Nephron (organoid): ENCODE measurements at regions not wholly inside any gene's neighbourhood (a gene's known extent, or its start where the extent isn't known, plus 50 kb on each side); places are given as distances from the start of the nearest gene placed in this dataset.

Source experiments
- H3K27ac Mint-ChIP-seq, 3 experiments: 2 replicates each; pipeline ENCODE4 v1.8.0; 2020; ENCODE audit warnings: mixed read lengths in 3 of 3, mild to moderate bottlenecking in 2 of 3, moderate library complexity in 1 of 3
- H3K27me3 Mint-ChIP-seq: 2 replicates; pipeline ENCODE4 v1.8.0; 2021; ENCODE audit warnings: low read depth, mild to moderate bottlenecking, moderate library complexity, mixed read lengths
- H3K36me3 Mint-ChIP-seq: 2 replicates; pipeline ENCODE4 v1.8.0; 2020; ENCODE audit warnings: low read depth, mixed read lengths
- H3K4me1 Mint-ChIP-seq: 2 replicates; pipeline ENCODE4 v1.8.0; 2020; ENCODE audit warnings: mixed read lengths
- H3K4me3 Mint-ChIP-seq, 3 experiments: 2 replicates each; pipeline ENCODE4 v1.8.0; 2020; ENCODE audit warnings: mild to moderate bottlenecking in 3 of 3, mixed read lengths in 3 of 3, moderate library complexity in 2 of 3
- H3K9me3 Mint-ChIP-seq: 2 replicates; pipeline ENCODE4 v1.8.0; 2020; ENCODE audit warnings: mixed read lengths
- TF ChIP-seq, protein P1 (sequence below), 3 experiments: fragments of 200-600 bp; sonication (generic); IDR thresholded peaks; one replicate each; pipeline ENCODE4 v1.5.0; 2021; ENCODE audit warnings: antibody characterized with exemption in 3 of 3; ENCODE audit not compliant: unreplicated experiment in 3 of 3

DNA sequence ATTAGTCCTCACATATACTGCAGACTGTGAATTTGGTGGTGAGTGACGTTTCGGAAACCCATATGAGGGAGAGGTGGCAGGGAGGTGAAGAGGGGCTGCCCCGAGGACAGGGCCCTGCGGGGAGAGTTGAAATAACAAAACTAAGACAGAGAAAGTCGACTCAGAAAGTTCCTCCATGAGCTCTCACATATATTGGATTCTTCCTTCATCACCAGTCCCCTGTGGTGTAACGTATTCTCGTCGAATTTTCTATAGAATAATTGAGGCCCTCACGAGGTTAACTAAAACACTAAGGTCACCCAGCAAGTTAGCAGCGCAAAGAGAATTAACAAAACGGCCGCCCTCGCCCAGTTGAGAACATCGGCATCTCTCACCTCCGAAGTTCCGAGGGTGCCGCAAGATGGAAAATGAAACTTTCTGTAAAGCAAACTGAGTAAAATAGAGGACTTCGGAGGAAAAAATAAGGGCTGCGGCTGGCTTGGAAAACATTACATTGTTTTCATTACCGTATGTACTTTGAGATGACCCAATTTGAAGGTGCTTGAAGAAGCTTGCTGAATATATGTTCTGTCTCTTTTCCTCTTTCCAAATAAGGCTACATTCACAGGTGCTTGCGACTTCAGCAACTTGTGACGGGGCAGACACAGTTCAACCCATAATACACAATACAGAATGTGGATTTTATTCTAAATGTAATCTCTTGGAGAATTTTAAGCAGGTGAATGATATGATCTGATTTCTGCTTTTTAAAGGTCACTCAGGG, 490.9 kb upstream of the JARID2 start:
- H3K27ac Mint-ChIP-seq, result no peak overlapping the region
- TF ChIP-seq, protein P1, sequence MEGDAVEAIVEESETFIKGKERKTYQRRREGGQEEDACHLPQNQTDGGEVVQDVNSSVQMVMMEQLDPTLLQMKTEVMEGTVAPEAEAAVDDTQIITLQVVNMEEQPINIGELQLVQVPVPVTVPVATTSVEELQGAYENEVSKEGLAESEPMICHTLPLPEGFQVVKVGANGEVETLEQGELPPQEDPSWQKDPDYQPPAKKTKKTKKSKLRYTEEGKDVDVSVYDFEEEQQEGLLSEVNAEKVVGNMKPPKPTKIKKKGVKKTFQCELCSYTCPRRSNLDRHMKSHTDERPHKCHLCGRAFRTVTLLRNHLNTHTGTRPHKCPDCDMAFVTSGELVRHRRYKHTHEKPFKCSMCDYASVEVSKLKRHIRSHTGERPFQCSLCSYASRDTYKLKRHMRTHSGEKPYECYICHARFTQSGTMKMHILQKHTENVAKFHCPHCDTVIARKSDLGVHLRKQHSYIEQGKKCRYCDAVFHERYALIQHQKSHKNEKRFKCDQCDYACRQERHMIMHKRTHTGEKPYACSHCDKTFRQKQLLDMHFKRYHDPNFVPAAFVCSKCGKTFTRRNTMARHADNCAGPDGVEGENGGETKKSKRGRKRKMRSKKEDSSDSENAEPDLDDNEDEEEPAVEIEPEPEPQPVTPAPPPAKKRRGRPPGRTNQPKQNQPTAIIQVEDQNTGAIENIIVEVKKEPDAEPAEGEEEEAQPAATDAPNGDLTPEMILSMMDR (IDR thresholded peaks at IDR 0.05; ENCODE audit: unreplicated experiment in 3 of 3), result no peak
- H3K4me3 Mint-ChIP-seq, result no peak overlapping the region
- H3K9me3 Mint-ChIP-seq, result peaks cover 5% of the 10 kb centered on the region
- no peaks in the 10 kb centered on the region for H3K36me3 Mint-ChIP-seq
- H3K27me3 Mint-ChIP-seq, result no peaks in the 10 kb centered on the region
- no peaks in the 10 kb centered on the region for H3K4me1 Mint-ChIP-seq

DNA sequence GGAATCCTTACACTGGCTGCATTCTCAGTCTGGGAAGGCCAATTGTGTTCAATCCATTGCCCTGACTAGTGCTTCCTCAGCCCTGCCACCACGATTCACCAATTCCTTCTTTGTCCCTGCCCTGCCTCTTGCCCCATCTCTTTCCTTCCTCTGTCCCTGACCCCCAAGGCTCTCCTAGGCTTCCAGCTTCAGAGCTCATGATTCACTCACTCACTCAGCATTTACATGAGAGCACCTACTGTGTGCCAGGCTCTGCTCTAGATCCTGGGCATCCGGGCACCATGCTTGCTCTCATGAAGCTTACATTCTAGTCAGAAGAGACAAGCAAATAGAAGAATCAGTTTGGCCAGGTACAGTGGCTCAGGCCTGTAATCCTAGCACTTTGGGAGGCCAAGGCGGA, 489.5 kb upstream of the JARID2 start:
- Mint-ChIP-seq H3K4me3 (no peak overlapping the region), H3K27ac (no peak overlapping the region), H3K9me3 (peaks cover 5% of the 10 kb centered on the region), H3K27me3 (no peaks in the 10 kb centered on the region), H3K4me1 (no peaks in the 10 kb centered on the region), H3K36me3 (no peaks in the 10 kb centered on the region)
- TF ChIP-seq, protein P1 (IDR thresholded peaks at IDR 0.05; ENCODE audit: unreplicated experiment in 3 of 3), result no peak

DNA sequence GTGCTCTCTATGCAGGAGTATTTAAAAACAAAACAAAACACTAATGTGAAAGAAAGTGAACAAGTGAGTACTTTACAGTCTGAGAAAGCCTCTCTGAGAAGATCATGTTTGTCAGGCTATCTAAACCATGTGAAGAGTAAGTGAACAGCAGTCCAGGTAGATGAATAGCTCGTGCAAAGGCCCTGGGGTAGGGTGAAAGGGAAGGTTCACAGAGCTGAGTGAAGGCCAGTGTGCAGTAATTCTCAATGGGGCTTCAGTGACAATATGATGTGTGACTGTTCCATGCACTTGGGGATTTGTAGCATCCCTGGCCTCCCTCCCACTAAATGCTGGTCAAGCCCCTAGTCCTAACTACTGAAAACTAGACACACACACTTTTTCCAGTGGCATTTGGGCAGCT, 488.9 kb upstream of the JARID2 start:
- Mint-ChIP-seq H3K36me3 (no peaks in the 10 kb centered on the region), H3K4me3 (no peak overlapping the region)
- TF ChIP-seq, protein P1 (IDR thresholded peaks at IDR 0.05; ENCODE audit: unreplicated experiment in 3 of 3), result no peak

DNA sequence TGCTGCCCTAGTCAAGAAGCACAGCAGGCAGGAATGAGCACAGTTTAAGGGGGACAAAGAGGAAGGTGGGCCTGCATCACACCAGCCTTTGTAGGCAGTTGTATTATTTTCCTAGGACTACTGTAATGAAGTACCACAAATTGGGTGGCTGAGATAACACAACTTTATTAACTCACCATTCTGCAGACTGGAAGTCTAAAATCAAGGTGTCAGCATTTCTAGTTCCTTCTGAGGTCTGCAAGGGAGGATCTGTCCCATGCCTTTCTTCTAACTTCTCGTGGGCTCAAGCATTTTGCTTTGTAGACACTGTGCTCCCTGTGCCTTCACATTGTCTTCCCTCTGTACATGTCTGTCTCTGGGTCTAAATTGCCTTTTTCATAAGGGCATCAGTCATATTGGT, 488.5 kb upstream of the JARID2 start:
- Mint-ChIP-seq H3K27me3 (no peaks in the 10 kb centered on the region), H3K4me1 (no peaks in the 10 kb centered on the region), H3K36me3 (no peaks in the 10 kb centered on the region), H3K27ac (no peak overlapping the region), H3K4me3 (no peak overlapping the region), H3K9me3 (peaks cover 5% of the 10 kb centered on the region)
- TF ChIP-seq, protein P1 (IDR thresholded peaks at IDR 0.05; ENCODE audit: unreplicated experiment in 3 of 3), result no peak

More for the DNA sequence above, 488.9 kb upstream of the JARID2 start:
- H3K27me3 Mint-ChIP-seq, result no peaks in the 10 kb centered on the region
- H3K9me3 Mint-ChIP-seq, result peaks cover 5% of the 10 kb centered on the region
- no peak overlapping the region for H3K27ac Mint-ChIP-seq
- no peaks in the 10 kb centered on the region for H3K4me1 Mint-ChIP-seq

DNA sequence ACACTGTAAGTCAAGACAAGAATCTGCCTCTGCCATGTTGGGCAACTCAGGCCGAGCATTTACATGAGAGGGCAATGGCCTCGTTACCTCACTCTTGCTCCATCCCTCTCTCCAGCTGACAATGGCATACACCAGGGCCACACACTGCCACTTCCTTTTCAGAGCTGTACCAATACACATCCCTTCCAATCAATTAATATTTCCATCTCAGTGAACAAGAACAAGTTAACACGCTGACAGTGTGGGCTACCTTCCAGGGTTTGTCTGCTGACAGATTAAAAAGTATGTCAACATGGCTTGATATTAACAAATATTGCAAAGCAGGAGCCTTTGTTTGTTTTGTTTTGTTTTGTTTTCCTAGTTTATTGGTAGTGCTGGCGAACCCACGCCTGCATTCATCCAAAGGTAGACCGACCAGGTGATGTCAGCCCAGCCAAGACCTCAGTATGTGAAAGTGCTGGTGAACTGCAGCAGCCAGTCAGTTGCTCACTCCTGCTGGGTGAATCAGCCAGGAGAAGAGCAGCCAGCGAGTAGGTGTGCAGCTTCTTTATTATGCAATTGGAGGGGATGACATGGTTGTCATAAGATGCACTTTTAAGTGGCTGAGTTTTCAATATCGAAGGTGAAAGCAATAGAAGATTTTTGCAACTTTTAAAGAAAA, 487.3 kb upstream of the JARID2 start:
- H3K4me1 Mint-ChIP-seq, result no peaks in the 10 kb centered on the region
- TF ChIP-seq, protein P1 (IDR thresholded peaks at IDR 0.05; ENCODE audit: unreplicated experiment in 3 of 3), result no peak
- H3K9me3 Mint-ChIP-seq, result peaks cover 5% of the 10 kb centered on the region
- no peaks in the 10 kb centered on the region for H3K36me3 Mint-ChIP-seq
- H3K27ac Mint-ChIP-seq, result no peak overlapping the region
- H3K4me3 Mint-ChIP-seq, result no peak overlapping the region
- H3K27me3 Mint-ChIP-seq, result no peaks in the 10 kb centered on the region
